Transverse colon (tissue), 4 donors: ENCODE measurements at regions not wholly inside any gene's neighbourhood (a gene's known extent, or its start where the extent isn't known, plus 50 kb on each side); places are given as distances from the start of the nearest gene placed in this dataset.

Experiments
- DNase-seq: peaks from one replicate; pipeline ENCODE4 v3.0.0-alpha.2; 2019
- H3K27ac ChIP-seq, 4 donors: fragments of 200-600 bp; sonication (generic); 2 replicates each; pipeline ENCODE4 v1.5.1; 2016 to 2018; ENCODE audit warnings: inconsistent platforms in 4 of 4
- H3K27me3 ChIP-seq: fragments of 200-600 bp; sonication (generic); 2 replicates; pipeline ENCODE4 v1.5.1; 2017; ENCODE audit warnings: inconsistent platforms
- H3K36me3 ChIP-seq, 4 donors: fragments of 200-600 bp; sonication (generic); 2 replicates each; pipeline ENCODE4 v1.5.1; 2017 to 2019; ENCODE audit warnings: inconsistent platforms in 4 of 4
- H3K4me1 ChIP-seq, 4 donors: fragments of 200-600 bp; sonication (generic); 2 replicates each; pipeline ENCODE4 v1.5.1; 2017 to 2020; ENCODE audit warnings: inconsistent platforms in 4 of 4
- H3K4me3 ChIP-seq, 4 donors: fragments of 200-600 bp; sonication (generic); 1 replicate in 1 of 4; 2 replicates in 3 of 4; pipeline versions ENCODE4 v1.5.1 to v1.6.1; 2017 to 2019; ENCODE audit warnings: inconsistent platforms in 4 of 4
- H3K9me3 ChIP-seq, 2 donors: fragments of 200-600 bp; sonication (generic); 2 replicates each; pipeline ENCODE4 v1.5.1; 2017 to 2019; ENCODE audit warnings: inconsistent platforms in 2 of 2
- CTCF ChIP-seq, 5 experiments: fragments of 200-600 bp in 3 of 5; fragments of 450-650 bp in 2 of 5; sonication (generic) in 3 of 5; IDR thresholded peaks; 1 replicate in 2 of 5; 2 replicates in 3 of 5; pipeline ENCODE4 v1.5.1; 2016 to 2017; ENCODE audit warnings: antibody characterized with exemption in 5 of 5, inconsistent platforms in 3 of 5, mild to moderate bottlenecking in 2 of 5, moderate library complexity in 1 of 5
- EP300 ChIP-seq: sonication (generic); formaldehyde crosslinking; IDR thresholded peaks from one replicate; pipeline ENCODE4 v1.6.1; 2017; ENCODE audit warnings: antibody characterized with exemption, low read depth
- POLR2A ChIP-seq: fragments of 450-650 bp; IDR thresholded peaks from one replicate; pipeline ENCODE4 v1.6.1; 2016; ENCODE audit warnings: antibody characterized with exemption, mild to moderate bottlenecking, moderate library complexity
- POLR2AphosphoS5 ChIP-seq, 3 donors: sonication (generic); formaldehyde crosslinking; IDR thresholded peaks; one replicate each; pipeline ENCODE4 v1.6.1; 2016; ENCODE audit warnings: antibody characterized with exemption in 3 of 3
- WGBS, 2 donors: methylation state at CpG; one replicate each; pipeline ENCODE4 v1.1.5; 2018; ENCODE audit warnings: low coverage in 1 of 2; 5-methylcytosine and 5-hydroxymethylcytosine counted together
- in situ Hi-C, 4 donors: fragments of 200-750 bp; cut with MboI; loops; one replicate each; pipeline versions ENCODE4 v1.15.0 to v1.15.1; 2017; ENCODE audit warnings: low sequenced_read_pairs in 3 of 4, low pct_ligation_motif_present in 1 of 4, low pct_unique_long_range_greater_than_20kb in 1 of 4
- intact Hi-C: fragments of 100-400 bp; cut with DNase I; formaldehyde crosslinking; loops from one replicate; pipeline ENCODE4 v1.15.1; 2023; ENCODE audit warnings: low total_unique reads

GRCh38 chr15:87213626-87214025 lies 1042.9 kb downstream of the NTRK3 start:
- intact Hi-C loops, result no loop called here
- TF ChIP-seq POLR2AphosphoS5 (IDR thresholded peaks at IDR 0.05), result no peak
- TF ChIP-seq CTCF (IDR thresholded peaks at IDR 0.05), result no peak
- no peak for TF ChIP-seq POLR2A
- TF ChIP-seq EP300, result no peak
- Histone ChIP-seq H3K27ac (no peak overlapping the region), H3K27me3 (no peaks in the 10 kb centered on the region), H3K4me3 (no peak overlapping the region), H3K9me3 (no peaks in the 10 kb centered on the region), H3K4me1 (no peaks in the 10 kb centered on the region), H3K36me3 (no peaks in the 10 kb centered on the region)
- WGBS, 2 donors, result 68 to 77% methylated on average over 3 to 6 of the region's 6 CpGs
- DNase-seq, result no peak
- in situ Hi-C loops, result no loop called here

- Histone ChIP-seq H3K4me1 (no peaks in the 10 kb centered on the region), H3K27me3 (no peaks in the 10 kb centered on the region), H3K36me3 (no peaks in the 10 kb centered on the region), H3K27ac (no peak overlapping the region), H3K9me3 (no peaks in the 10 kb centered on the region), H3K4me3 (no peak overlapping the region)
- intact Hi-C loops (no loop called here), in situ Hi-C loops (no loop called here)
- DNase-seq, result no peak
- TF ChIP-seq CTCF (IDR thresholded peaks at IDR 0.05) (no peak), EP300 (no peak), POLR2AphosphoS5 (IDR thresholded peaks at IDR 0.05) (no peak), POLR2A (no peak)
- 57 to 72% methylated on average over 3 to 4 of the region's 4 CpGs for WGBS, 2 donors
Measured at GRCh38 chr15:87212041-87212440, 1044.5 kb downstream of the NTRK3 start.

GRCh38 chr15:87211547-87211946 lies 1045.0 kb downstream of the NTRK3 start:
- 73 to 75% methylated on average over 1 of the region's 1 CpG for WGBS, 2 donors
- intact Hi-C loops, result no loop called here
- no peaks in the 10 kb centered on the region for H3K27me3 ChIP-seq
- DNase-seq, result no peak
- TF ChIP-seq POLR2A (no peak), CTCF (IDR thresholded peaks at IDR 0.05) (no peak), EP300 (no peak), POLR2AphosphoS5 (IDR thresholded peaks at IDR 0.05) (no peak)
- no peak overlapping the region for H3K4me3 ChIP-seq
- no peak overlapping the region for H3K27ac ChIP-seq
- no peaks in the 10 kb centered on the region for H3K4me1 ChIP-seq
- in situ Hi-C loops, result no loop called here
- H3K36me3 ChIP-seq, result no peaks in the 10 kb centered on the region
- no peaks in the 10 kb centered on the region for H3K9me3 ChIP-seq

- Histone ChIP-seq H3K4me3 (no peak overlapping the region), H3K27ac (no peak overlapping the region), H3K9me3 (no peaks in the 10 kb centered on the region), H3K4me1 (no peaks in the 10 kb centered on the region), H3K36me3 (no peaks in the 10 kb centered on the region), H3K27me3 (no peaks in the 10 kb centered on the region)
- WGBS, 2 donors, result 34 to 35% methylated on average over 3 of the region's 3 CpGs
- intact Hi-C loops, result no loop called here
- TF ChIP-seq EP300, result no peak
- no peak for TF ChIP-seq CTCF (IDR thresholded peaks at IDR 0.05)
- no peak for TF ChIP-seq POLR2AphosphoS5 (IDR thresholded peaks at IDR 0.05)
- no peak for TF ChIP-seq POLR2A
- in situ Hi-C loops, result no loop called here
- DNase-seq, result no peak
Measured at GRCh38 chr15:87209891-87210689, 1046.4 kb downstream of the NTRK3 start.
